ENCODE measurements at regions not wholly inside any gene's neighbourhood (a gene's known extent, or its start where the extent isn't known, plus 50 kb on each side); places are given as distances from the start of the nearest gene placed in this dataset.
"Not testable (repeated sequence)": the region's sequence is repeated elsewhere in the genome, so short reads cannot be mapped to it uniquely, and the experiment has no call there.

GRCh38 chr13:62278271-62278670 is 862.6 kb upstream of the PCDH20 start:
- DNase-seq (ENCODE audit: low read depth in 2 of 2), result no peak

DNA sequence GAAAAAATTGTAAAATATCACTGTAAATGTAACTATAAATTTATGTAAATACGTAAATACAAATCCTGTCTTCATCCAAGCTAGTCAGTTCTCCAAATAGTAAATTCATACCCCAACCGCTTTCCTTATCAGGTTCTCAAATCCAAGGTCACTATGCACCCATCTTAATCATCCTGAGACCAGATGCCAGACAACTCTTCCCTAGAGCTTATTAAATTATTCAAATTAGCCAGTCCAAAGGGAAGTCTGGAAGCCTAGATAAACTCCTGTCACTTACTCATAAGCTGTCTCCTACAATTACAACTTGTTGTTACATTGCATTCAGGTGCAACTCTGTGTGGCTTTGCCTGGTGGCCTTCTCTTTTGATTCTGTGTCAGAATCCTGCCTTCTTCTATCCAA is 836.1 kb upstream of the PCDH20 start:
- no peak for DNase-seq (ENCODE audit: low read depth in 2 of 2)

DNA sequence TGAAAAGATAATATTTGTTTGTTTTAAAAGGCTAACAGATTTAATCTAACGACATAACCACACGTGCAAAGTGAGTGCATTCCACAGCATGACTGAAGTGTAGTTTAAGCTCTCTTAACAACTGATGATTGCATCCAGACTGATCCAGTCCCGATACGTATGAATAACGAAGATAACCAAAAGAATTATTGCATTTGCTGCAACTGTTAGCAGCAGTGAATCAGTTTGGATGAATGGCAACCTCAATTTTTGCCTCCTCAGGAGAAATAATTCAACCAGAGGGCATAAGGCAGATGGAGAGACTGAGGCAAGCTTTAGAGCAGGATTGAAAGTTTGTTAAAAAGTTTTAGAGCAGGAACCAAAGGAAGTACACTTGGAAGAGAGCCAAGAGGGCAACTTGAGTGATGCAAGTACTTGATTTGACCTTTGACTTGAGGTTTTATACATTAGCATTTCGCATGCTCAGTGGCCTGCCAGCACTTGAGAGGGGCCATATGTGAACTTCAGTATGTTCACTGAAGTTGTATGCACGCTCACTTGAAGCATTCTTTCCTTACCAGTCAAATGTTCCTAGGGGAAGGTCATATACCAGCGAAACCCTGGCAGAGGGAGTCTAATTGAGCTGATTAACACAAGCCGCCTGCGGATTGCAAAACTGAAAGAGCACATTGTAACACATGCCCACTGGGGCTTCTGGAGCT is 835.0 kb upstream of the PCDH20 start:
- no peak for DNase-seq (ENCODE audit: low read depth in 2 of 2)

DNA sequence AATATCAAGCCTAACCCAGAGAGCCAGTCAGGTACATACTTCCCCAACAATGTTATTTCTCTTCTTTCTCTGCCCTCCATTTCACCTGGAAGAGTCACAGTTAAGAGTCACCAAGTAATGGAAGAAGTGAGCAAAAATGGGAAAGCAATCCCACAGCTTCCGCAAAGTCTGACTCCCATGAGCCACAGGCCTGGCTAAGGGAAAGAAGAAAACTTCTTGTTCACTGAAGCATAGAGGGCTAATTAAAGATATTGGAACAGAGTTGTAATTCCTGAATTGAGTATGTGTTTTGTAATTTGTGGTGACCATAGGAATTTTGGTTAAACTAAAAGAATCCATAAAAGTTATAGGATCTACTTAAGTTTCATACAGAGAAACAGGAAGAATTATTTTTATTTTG is 830.9 kb upstream of the PCDH20 start:
- no peak for DNase-seq (ENCODE audit: low read depth in 2 of 2)

- DNase-seq (ENCODE audit: low read depth in 2 of 2), result no peak
Observed at GRCh38 chr13:62243106-62243505, 827.5 kb upstream of the PCDH20 start.

DNA sequence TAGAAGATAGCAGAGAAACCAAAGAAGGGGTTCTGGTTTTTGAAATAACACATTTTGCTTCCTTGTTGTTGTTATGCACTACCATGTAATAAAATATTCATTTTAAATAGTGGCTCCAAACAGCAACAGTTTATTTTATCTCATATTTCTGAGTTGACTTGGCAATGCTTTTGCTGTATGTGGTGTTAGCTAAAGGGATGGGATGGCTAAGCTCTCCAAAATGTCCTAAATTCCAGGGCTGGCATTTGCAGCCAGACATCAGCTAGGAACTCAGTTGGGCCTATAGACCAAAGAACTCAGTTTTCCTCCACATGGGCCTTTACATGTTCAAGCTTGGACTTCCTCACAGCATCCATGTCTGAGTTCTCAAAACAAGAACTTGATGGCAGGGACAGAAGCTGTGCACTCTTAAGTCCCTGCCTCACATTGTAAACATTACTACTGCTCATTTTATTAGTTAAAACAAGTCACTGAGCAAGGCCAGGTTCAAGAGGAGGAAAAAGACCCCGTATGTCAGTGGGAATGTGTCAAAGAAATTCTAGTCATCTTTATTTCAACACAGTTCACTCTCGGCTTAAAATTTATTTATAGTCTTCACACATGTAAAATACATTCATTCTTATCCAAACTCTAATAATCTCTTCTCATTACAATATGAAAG is 819.3 kb upstream of the PCDH20 start:
- DNase-seq (ENCODE audit: low read depth in 2 of 2), result no peak

- no peak for DNase-seq (ENCODE audit: low read depth in 2 of 2)
Observed at GRCh38 chr13:62210951-62211350, 795.3 kb upstream of the PCDH20 start.

DNA sequence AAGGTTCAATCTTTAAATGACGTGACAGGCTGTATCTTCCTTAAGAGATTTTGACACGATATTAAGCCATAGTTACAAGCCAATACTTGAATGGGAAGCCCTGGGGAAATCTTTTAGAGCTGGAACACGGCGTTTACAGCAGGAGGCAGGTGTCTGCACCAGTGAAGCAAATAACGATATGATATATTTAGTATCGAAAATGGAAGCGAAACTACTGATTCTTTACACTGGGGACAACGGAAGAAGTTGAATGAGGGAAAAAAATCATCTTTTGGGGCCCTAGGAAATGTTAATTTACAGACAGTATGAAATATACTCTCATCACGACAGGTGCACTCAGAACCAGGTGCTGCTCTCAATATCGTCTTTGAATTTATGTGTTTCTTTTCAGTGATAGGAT is 793.9 kb upstream of the PCDH20 start:
- DNase-seq (ENCODE audit: low read depth in 2 of 2), result no peak

DNA sequence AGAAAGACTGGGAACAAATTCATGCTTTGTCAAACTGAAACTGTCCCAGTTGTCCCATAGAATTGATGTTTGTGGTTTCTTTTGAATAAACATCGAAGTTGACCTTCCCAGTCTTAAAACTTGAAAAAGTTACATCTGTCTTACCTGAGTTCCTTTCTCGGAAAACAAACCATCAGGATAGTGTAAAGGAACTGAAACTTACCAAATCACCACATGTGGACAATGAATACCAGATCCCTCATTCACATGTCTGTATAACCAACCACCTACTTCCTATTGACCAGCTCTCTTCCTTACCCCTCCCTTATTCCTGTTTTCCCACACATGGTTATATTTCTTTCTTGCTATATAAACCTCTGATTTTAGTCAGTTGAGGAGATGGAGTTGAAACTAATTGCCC is 791.7 kb upstream of the PCDH20 start:
- no peak for DNase-seq (ENCODE audit: low read depth in 2 of 2)

- no peak for DNase-seq (ENCODE audit: low read depth in 2 of 2)
Observed at GRCh38 chr13:62206165-62206564, 790.5 kb upstream of the PCDH20 start.

DNA sequence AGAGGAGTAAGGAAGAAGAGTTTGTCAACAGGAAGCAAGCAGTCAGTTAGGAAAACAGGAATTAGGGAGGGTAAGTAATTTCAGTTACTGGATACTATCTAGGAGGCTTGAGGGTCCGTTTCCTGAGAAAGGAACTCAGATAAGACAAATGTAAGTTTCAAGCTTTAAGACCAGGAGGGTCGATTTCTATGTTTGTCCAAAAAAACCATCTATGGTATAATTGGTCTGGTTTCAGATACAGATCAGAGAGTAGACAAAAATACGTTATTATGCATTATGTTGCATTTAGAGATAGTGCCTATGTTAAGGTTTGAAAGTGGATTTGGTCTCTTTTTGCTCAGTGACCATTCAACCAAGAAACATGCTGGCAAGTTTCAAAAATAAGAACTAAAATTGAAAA is 789.6 kb upstream of the PCDH20 start:
- no peak for DNase-seq (ENCODE audit: low read depth in 2 of 2)

DNA sequence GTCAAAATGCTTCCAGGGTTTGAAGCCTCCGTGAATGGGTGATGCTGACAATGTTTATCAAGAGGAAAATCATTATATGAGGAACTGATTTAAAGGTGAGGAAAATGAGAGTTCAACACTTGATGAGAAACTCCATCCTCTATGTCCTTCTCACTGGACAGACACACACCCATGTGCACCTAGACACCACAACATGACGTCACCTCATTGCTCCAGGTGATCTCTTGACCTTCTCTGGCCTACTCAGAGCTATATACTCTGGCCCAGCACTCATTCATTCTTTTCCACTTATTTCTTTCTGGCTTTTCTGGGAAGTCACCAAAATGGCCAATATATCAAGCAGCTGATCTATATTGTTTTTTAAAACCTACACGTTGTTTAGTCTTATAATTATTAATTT is 778.7 kb upstream of the PCDH20 start:
- no peak for DNase-seq (ENCODE audit: low read depth in 2 of 2)

DNA sequence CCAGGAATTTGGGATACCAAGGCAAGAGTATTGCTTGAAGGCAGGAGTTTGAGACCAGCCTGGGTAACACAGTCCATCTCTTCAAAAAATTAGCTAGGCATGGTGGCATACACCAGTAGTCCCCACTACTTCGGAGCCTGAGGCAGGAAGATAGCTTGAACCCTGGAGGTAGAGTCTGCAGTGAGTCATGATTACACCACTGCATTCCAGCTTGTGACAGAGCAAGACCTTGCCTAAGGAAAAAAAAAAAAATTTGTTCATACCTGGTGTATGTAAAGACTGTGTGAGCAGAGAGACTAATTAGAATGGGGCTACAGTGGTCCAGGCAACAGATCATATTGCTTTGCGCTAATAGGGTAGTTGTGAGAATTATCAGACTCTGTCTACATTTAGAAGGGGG is 778.3 kb upstream of the PCDH20 start:
- no peak for DNase-seq (ENCODE audit: low read depth in 2 of 2)

- no peak for DNase-seq (ENCODE audit: low read depth in 2 of 2)
Observed at GRCh38 chr13:62185631-62186255, 770.1 kb upstream of the PCDH20 start.

DNA sequence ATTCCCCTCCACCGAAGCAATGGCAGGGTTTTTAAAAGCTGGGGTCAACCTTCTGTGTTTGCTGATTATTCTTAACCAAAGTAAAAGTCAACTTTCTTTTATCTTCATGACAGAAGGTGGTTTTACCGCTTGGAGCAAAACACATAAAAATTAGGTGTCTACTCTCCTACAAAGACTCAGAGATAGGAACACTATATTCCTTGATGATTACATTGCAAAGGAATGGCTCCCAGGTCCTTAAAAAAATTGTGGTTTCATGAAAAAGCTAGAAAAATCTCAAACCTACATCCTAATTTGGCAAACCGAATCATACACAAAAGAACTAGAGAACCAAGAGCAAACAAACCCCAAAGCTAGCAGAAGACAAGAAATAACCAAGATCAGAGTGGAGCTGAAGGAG is 760.4 kb upstream of the PCDH20 start:
- no peak for DNase-seq (ENCODE audit: low read depth in 2 of 2)

GRCh38 chr13:62173958-62174357 is 758.3 kb upstream of the PCDH20 start:
- DNase-seq (ENCODE audit: low read depth in 2 of 2), result no peak

DNA sequence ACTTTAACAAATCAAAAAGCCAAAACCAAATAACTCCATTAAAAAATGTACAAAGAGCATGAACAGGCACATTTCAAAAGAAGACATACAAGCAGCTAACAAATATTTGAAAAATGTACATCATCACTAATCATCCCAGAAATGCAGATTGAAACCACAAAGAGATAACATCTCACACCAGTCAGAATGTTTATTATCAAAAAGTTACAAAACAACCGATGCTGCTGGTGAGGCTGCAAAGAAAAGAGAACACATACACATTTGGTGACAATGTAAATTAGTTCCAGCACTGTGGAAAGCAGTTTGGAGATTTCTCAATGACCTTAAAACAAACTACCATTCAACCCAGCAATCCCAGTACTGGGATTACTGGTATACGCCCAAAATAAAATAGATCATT is 756.0 kb upstream of the PCDH20 start:
- no peak for DNase-seq (ENCODE audit: low read depth in 2 of 2)

GRCh38 chr13:62168891-62169290 is 753.2 kb upstream of the PCDH20 start:
- DNase-seq (ENCODE audit: low read depth in 2 of 2), result no peak

- no peak for DNase-seq (ENCODE audit: low read depth in 2 of 2)
Observed at GRCh38 chr13:62167650-62168172, 752.1 kb upstream of the PCDH20 start.

DNA sequence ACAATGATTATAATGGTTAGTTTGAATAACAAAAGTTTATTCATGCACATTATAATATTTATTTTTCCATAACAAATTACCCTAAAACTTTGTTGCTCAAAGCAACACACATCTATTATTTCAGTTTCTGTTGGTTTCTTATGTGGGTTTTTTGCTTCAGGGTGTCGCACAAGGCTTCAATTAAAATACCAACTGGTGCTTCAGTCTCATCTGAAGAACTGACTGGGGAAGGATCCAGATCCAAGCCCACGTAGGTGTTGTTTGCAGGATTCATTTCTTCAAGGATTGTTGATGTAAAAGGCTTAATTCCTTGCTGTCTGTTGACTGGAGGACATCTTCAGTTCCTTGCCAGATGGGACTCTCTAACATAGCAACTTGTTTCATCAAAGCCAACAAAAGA is 747.2 kb upstream of the PCDH20 start:
- no peak for DNase-seq (ENCODE audit: low read depth in 2 of 2)

GRCh38 chr13:62158520-62158919 is 742.9 kb upstream of the PCDH20 start:
- no peak for DNase-seq (ENCODE audit: low read depth in 2 of 2)

DNA sequence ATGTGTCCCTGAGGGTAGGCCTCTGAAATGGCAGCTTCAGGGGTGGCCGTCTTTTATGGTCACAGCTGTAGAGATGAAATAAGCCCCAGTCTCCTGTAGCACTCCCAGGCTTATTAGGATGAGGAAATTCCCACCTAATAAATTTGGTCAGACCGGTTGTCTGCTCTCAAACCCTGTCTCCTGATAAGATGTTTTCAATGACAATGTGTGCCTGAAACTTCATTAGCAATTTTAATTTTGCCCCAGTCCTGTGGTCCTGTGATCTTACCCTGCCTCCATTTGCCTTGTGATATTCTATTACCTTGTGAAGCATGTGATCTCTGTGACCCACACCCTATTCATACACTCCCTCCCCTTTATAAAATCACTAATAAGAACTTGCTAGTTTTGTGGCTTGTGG is 736.1 kb upstream of the PCDH20 start:
- DNase-seq (ENCODE audit: low read depth in 2 of 2), result not testable (repeated sequence)

DNA sequence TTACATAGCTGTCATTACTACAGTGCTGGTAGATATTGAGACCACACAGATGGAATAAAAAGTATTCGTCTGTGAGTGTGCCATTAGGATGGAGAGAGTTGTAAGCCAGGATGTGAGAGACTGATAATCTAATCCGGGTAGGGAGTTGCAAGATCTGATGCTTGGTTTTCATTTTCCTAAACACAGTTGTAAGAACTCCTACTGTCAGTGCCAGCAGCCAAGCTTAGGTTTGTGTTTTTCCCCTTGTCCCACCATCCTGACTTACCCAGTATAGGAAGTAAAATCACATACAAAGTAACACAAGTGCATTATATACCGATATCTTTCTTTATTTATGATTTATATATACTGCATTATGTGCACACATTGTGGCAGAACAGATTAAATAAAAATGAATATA is 726.4 kb upstream of the PCDH20 start:
- DNase-seq (ENCODE audit: low read depth in 2 of 2), result no peak
